SK-N-SH (cell line): ENCODE measurements at regions not wholly inside any gene's neighbourhood (a gene's known extent, or its start where the extent isn't known, plus 50 kb on each side); places are given as distances from the start of the nearest gene placed in this dataset.

Experiments used
- EP300 ChIP-seq, 2 experiments: IDR thresholded peaks; 2 replicates each; pipeline versions ENCODE4 v1.4.0 to v1.6.1; 2012; ENCODE audit warnings: borderline replicate concordance in 1 of 2, low read depth in 1 of 2, low read length in 1 of 2
- NFIC ChIP-seq: IDR thresholded peaks from 2 replicates; pipeline ENCODE4 v1.4.0; 2012; ENCODE audit warnings: borderline replicate concordance
- POLR2AphosphoS5 ChIP-seq: IDR thresholded peaks from 2 replicates; pipeline ENCODE4 v1.6.1; 2012; ENCODE audit warnings: low read depth, low read length
- TF ChIP-seq, protein P1 (sequence below): fragments of 200-600 bp; sonication (generic); IDR thresholded peaks from 2 replicates; pipeline ENCODE4 v1.6.1; 2017; ENCODE audit warnings: antibody characterized with exemption, mild to moderate bottlenecking, moderate library complexity

DNA sequence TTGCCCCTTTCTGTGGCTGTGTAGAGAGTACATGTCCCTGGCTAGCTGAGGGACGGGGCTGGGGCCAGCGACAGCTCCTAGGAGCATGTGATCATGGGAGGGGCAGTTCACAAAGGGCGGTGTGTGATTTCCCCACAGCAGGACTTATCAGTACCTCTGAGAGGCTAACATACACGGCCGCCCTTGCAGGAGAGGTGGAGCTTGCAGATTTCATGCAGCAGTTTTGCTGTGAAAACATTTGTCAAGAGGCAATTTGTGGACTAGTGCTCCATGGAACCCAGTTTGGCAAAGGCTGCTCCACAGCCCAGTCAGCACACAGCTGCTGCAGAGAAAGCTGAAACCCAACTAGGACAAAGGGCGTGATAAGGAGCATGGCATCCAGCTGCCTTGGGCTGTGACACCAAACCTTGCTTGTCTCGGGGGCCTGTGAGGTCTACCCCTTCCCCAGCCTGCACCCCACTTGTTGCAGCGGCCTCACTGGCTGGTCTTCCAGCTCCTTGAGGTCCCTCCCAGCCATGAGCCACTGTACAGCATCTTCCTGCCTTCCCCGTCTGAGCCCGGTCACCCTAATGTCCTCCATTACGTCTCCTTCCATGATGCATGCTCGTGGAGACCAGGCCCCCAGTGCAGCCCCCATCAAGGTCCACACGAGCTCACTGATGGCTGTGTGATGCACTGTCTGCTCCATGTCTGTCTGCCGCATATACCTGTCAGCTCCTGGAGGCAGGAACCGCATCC is 121.4 kb upstream of the HDAC4 start:
- TF ChIP-seq POLR2AphosphoS5: no peak
- TF ChIP-seq NFIC: no peak
- TF ChIP-seq, protein P1, sequence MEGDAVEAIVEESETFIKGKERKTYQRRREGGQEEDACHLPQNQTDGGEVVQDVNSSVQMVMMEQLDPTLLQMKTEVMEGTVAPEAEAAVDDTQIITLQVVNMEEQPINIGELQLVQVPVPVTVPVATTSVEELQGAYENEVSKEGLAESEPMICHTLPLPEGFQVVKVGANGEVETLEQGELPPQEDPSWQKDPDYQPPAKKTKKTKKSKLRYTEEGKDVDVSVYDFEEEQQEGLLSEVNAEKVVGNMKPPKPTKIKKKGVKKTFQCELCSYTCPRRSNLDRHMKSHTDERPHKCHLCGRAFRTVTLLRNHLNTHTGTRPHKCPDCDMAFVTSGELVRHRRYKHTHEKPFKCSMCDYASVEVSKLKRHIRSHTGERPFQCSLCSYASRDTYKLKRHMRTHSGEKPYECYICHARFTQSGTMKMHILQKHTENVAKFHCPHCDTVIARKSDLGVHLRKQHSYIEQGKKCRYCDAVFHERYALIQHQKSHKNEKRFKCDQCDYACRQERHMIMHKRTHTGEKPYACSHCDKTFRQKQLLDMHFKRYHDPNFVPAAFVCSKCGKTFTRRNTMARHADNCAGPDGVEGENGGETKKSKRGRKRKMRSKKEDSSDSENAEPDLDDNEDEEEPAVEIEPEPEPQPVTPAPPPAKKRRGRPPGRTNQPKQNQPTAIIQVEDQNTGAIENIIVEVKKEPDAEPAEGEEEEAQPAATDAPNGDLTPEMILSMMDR: no peak
- TF ChIP-seq EP300 (IDR thresholded peaks at IDR 0.05; ENCODE audit: borderline replicate concordance in 1 of 2, low read depth in 1 of 2, low read length in 1 of 2): no peak
